ENCODE measurements at regions not wholly inside any gene's neighbourhood (a gene's known extent, or its start where the extent isn't known, plus 50 kb on each side); places are given as distances from the start of the nearest gene placed in this dataset.

DNA sequence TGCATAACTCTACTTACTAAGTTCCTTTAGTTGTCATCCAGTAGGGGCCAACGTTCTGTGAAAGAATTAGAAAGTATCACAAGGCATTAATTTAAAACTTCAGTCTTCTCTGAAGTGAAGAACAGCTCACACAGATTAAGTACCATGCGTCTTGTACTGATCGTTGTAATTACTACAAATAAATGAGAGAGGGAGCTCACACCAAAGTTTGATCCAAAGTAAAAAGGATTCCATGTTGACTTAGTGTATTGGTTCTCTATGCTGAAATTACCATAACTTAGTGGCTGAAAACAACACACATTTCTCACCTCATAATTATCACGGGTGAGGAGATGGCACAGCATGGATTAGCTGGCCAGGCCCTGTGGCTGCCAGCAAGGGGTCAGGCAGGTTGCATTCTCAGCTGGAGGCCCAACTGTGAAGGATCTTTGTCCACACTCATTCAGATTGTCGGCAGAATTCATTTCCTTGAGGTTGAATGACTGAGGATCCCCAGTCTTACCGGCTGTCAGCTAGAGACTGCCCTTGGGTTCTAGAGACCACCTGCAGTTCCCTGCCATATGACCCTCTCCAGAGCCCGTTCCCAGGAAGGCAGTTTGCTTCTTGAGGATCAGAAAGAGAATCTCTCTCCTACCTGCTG is 169.1 kb downstream of the YTHDC2 start:
- no TSS peak for BruUV-seq (replicated peaks)
- Histone ChIP-seq H3K36me3 (ENCODE audit: control insufficient read depth in 1 of 2, insufficient read depth in 2 of 2, low read length in 2 of 2) (no peaks in the 10 kb centered on the region), H2AFZ (ENCODE audit: low read depth, low read length, poor library complexity, severe bottlenecking) (no peak overlapping the region), H3K27me3 (ENCODE audit: insufficient read depth, low read length) (0 out of 2 replicates have a peak, but pooled peaks cover 15% of the 10 kb centered on the region), H3K9me3 (ENCODE audit: control insufficient read depth in 1 of 2, insufficient read depth in 1 of 2, low read depth in 1 of 2, low read length in 2 of 2) (no peaks in the 10 kb centered on the region), H3K4me1 (ENCODE audit: control insufficient read depth in 1 of 2, insufficient read depth in 2 of 2, low read length in 2 of 2) (no peaks in the 10 kb centered on the region), H3K79me2 (ENCODE audit: insufficient read depth, low read length) (no peaks in the 10 kb centered on the region), H3K9me2 (ENCODE audit: insufficient read depth) (no peaks in the 10 kb centered on the region), H4K20me1 (ENCODE audit: insufficient read depth) (no peaks in the 10 kb centered on the region), H3K4me3 (replicated peaks in 1 of 2; ENCODE audit: low read depth in 1 of 2, low read length in 2 of 2) (no peak overlapping the region), H3K4me2 (ENCODE audit: low read length) (no peak overlapping the region), H3K9ac (ENCODE audit: low read length) (no peak overlapping the region), H3K27ac (ENCODE audit: low read depth, low read length) (no peak overlapping the region)
- TF ChIP-seq SRF (IDR thresholded peaks at IDR 0.05; ENCODE audit: low read depth), result no peak
- no peak for TF ChIP-seq CEBPB (IDR thresholded peaks at IDR 0.05; ENCODE audit: low read depth)
- peak; percentile 41; the same call in 1 of the 2 replicates for TF ChIP-seq RAD21 (IDR thresholded peaks at IDR 0.05; ENCODE audit: low read depth)
- TF ChIP-seq, protein P1, sequence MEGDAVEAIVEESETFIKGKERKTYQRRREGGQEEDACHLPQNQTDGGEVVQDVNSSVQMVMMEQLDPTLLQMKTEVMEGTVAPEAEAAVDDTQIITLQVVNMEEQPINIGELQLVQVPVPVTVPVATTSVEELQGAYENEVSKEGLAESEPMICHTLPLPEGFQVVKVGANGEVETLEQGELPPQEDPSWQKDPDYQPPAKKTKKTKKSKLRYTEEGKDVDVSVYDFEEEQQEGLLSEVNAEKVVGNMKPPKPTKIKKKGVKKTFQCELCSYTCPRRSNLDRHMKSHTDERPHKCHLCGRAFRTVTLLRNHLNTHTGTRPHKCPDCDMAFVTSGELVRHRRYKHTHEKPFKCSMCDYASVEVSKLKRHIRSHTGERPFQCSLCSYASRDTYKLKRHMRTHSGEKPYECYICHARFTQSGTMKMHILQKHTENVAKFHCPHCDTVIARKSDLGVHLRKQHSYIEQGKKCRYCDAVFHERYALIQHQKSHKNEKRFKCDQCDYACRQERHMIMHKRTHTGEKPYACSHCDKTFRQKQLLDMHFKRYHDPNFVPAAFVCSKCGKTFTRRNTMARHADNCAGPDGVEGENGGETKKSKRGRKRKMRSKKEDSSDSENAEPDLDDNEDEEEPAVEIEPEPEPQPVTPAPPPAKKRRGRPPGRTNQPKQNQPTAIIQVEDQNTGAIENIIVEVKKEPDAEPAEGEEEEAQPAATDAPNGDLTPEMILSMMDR (IDR thresholded peaks at IDR 0.05 in 2 of 3, conservative IDR thresholded peaks at IDR 0.05 in 1 of 3; ENCODE audit: borderline replicate concordance in 1 of 3, insufficient read depth in 1 of 3, low read depth in 2 of 3, low read length in 2 of 3), result peak in 1 of 3 experiments; percentile 22; a peak in 1 of 6 replicates
- no peak for TF ChIP-seq EGR1 (IDR thresholded peaks at IDR 0.05; ENCODE audit: low read depth)
- TF ChIP-seq ZFX (IDR thresholded peaks at IDR 0.05), result no peak
- ATAC-seq, result peak; percentile 60
- RAD21 ChIA-PET (ENCODE audit: low non-redundant PET in 1 of 2, low total read pairs in 2 of 2, uncharacterized antibody in 2 of 2, unreplicated experiment in 2 of 2), result no interaction called here
- POLR2A ChIA-PET, result no interaction called here
- CTCF ChIA-PET, result interaction anchor here (0.7 to 2.8 kb wide), 5 partner anchors 70 to 1386 kb away, joined by 3 to 26 read pairs (median 4); no protein-coding TSS in a partner anchor
- DNase-seq (ENCODE audit: low read depth, low spot score), result peak; percentile 7
- intact Hi-C loops (cut with micrococcal nuclease), result no loop called here

DNA sequence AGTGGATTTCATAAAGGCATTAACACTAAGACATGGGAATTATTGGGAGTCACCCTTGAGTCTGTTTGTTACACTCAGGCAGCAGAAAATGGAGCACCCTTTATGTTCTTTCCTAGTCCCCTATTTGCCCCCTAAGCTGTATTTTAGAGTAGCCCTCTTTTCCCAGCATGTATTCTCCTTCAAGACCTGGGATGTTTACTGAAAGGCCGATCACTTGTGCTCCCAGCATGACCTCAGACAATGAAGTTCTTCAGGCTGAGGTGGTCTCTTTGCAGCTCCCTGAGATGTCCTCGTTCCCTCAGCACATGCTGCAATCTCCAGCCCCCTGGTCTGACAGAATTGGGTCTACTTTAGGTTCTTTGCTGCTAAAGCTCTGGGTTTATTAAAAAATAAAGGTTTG is 169.7 kb downstream of the YTHDC2 start:
- Histone ChIP-seq H3K4me1 (ENCODE audit: control insufficient read depth in 1 of 2, insufficient read depth in 2 of 2, low read length in 2 of 2) (no peaks in the 10 kb centered on the region), H3K4me2 (ENCODE audit: low read length) (no peak overlapping the region), H3K27me3 (ENCODE audit: insufficient read depth, low read length) (0 out of 2 replicates have a peak, but pooled peaks cover 15% of the 10 kb centered on the region), H3K9ac (ENCODE audit: low read length) (no peak overlapping the region), H2AFZ (ENCODE audit: low read depth, low read length, poor library complexity, severe bottlenecking) (no peak overlapping the region), H3K4me3 (replicated peaks in 1 of 2; ENCODE audit: low read depth in 1 of 2, low read length in 2 of 2) (no peak overlapping the region), H4K20me1 (ENCODE audit: insufficient read depth) (no peaks in the 10 kb centered on the region), H3K9me3 (ENCODE audit: control insufficient read depth in 1 of 2, insufficient read depth in 1 of 2, low read depth in 1 of 2, low read length in 2 of 2) (no peaks in the 10 kb centered on the region), H3K79me2 (ENCODE audit: insufficient read depth, low read length) (no peaks in the 10 kb centered on the region), H3K27ac (ENCODE audit: low read depth, low read length) (no peak overlapping the region), H3K9me2 (ENCODE audit: insufficient read depth) (no peaks in the 10 kb centered on the region), H3K36me3 (ENCODE audit: control insufficient read depth in 1 of 2, insufficient read depth in 2 of 2, low read length in 2 of 2) (no peaks in the 10 kb centered on the region)
- RAD21 ChIA-PET (ENCODE audit: low non-redundant PET in 1 of 2, low total read pairs in 2 of 2, uncharacterized antibody in 2 of 2, unreplicated experiment in 2 of 2), result no interaction called here
- CTCF ChIA-PET, result interaction anchor here (1.7 to 2.3 kb wide), 2 partner anchors 71 to 1385 kb away, joined by 4 to 7 read pairs; no protein-coding TSS in a partner anchor
- intact Hi-C loops (cut with micrococcal nuclease), result no loop called here
- POLR2A ChIA-PET, result no interaction called here
- no TSS peak for BruUV-seq (replicated peaks)
- ATAC-seq (no peak), DNase-seq (ENCODE audit: low read depth, low spot score) (no peak)
- TF ChIP-seq TCF7L2 (IDR thresholded peaks at IDR 0.05; ENCODE audit: borderline replicate concordance, extremely low read depth, insufficient read depth, insufficient read length) (no peak), CBX3 (IDR thresholded peaks at IDR 0.05; ENCODE audit: low read depth) (no peak), FOSL1 (IDR thresholded peaks at IDR 0.05; ENCODE audit: low read depth) (no peak), REST (IDR thresholded peaks at IDR 0.05; ENCODE audit: low read depth) (no peak)
- TF ChIP-seq, protein P2, sequence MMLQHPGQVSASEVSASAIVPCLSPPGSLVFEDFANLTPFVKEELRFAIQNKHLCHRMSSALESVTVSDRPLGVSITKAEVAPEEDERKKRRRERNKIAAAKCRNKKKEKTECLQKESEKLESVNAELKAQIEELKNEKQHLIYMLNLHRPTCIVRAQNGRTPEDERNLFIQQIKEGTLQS (IDR thresholded peaks at IDR 0.05), result no peak
- TF ChIP-seq, protein P3, sequence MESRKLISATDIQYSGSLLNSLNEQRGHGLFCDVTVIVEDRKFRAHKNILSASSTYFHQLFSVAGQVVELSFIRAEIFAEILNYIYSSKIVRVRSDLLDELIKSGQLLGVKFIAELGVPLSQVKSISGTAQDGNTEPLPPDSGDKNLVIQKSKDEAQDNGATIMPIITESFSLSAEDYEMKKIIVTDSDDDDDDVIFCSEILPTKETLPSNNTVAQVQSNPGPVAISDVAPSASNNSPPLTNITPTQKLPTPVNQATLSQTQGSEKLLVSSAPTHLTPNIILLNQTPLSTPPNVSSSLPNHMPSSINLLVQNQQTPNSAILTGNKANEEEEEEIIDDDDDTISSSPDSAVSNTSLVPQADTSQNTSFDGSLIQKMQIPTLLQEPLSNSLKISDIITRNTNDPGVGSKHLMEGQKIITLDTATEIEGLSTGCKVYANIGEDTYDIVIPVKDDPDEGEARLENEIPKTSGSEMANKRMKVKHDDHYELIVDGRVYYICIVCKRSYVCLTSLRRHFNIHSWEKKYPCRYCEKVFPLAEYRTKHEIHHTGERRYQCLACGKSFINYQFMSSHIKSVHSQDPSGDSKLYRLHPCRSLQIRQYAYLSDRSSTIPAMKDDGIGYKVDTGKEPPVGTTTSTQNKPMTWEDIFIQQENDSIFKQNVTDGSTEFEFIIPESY (IDR thresholded peaks at IDR 0.05; ENCODE audit: extremely low read depth, insufficient replicate concordance, low read length), result no peak
